WERI-Rb-1 (cell line): ENCODE measurements at regions not wholly inside any gene's neighbourhood (a gene's known extent, or its start where the extent isn't known, plus 50 kb on each side); places are given as distances from the start of the nearest gene placed in this dataset.

Experiments used
- DNase-seq: peaks from one replicate; pipeline ENCODE4 v3.0.0-alpha.2; 2020
- H3K27ac ChIP-seq: fragments of 250-450 bp; sonication (Bioruptor Pico); 2 replicates; pipeline ENCODE4 v1.5.1; 2020; ENCODE audit warnings: mild to moderate bottlenecking, moderate library complexity
- H3K27me3 ChIP-seq: fragments of 250-450 bp; sonication (Bioruptor Pico); 2 replicates; pipeline ENCODE4 v1.5.1; 2021; ENCODE audit warnings: mild to moderate bottlenecking, low read depth, moderate library complexity; ENCODE audit not compliant: insufficient read depth, severe bottlenecking
- H3K36me3 ChIP-seq: fragments of 250-450 bp; sonication (Bioruptor Pico); 2 replicates; pipeline ENCODE4 v1.5.1; 2020; ENCODE audit warnings: mild to moderate bottlenecking, moderate library complexity
- H3K4me3 ChIP-seq: 2 replicates; pipeline ENCODE4 v1.5.1; 2011; ENCODE audit warnings: low read depth, mild to moderate bottlenecking, control low read depth, low read length
- H3K9me3 ChIP-seq: fragments of 250-450 bp; sonication (Bioruptor Pico); 2 replicates; pipeline ENCODE4 v1.5.1; 2021; ENCODE audit warnings: mild to moderate bottlenecking, moderate library complexity; ENCODE audit not compliant: severe bottlenecking
- TF ChIP-seq, protein P1 (sequence below): IDR thresholded peaks from 2 replicates; pipeline ENCODE4 v1.5.1; 2011; ENCODE audit warnings: low read depth, mild to moderate bottlenecking, control low read depth, inconsistent platforms, low read length

DNA sequence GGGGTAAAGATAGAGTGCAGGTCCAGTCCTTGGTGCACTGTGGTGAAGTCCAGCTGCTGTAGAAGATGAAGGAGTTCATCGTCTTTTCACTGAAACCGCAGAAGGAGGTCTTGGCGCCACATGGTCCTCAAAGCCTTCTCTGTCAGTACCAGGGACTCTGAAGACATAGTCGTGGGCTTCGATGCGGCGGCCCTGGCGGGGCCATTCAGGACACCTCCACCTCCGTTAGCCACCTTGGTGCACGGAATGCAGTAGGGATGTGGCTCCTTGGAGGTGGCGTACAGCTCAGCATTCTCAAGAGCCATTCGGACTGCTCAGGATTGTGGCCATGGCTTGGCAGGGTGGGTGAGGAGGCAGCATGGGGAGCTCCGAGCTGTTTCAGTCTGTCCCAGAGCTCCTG is 418.8 kb downstream of the SUCLG1 start:
- Histone ChIP-seq H3K4me3 (no peak overlapping the region), H3K9me3 (no peaks in the 10 kb centered on the region), H3K27ac (no peak overlapping the region), H3K27me3 (no peaks in the 10 kb centered on the region), H3K36me3 (no peaks in the 10 kb centered on the region)
- no peak for DNase-seq
- TF ChIP-seq, protein P1, sequence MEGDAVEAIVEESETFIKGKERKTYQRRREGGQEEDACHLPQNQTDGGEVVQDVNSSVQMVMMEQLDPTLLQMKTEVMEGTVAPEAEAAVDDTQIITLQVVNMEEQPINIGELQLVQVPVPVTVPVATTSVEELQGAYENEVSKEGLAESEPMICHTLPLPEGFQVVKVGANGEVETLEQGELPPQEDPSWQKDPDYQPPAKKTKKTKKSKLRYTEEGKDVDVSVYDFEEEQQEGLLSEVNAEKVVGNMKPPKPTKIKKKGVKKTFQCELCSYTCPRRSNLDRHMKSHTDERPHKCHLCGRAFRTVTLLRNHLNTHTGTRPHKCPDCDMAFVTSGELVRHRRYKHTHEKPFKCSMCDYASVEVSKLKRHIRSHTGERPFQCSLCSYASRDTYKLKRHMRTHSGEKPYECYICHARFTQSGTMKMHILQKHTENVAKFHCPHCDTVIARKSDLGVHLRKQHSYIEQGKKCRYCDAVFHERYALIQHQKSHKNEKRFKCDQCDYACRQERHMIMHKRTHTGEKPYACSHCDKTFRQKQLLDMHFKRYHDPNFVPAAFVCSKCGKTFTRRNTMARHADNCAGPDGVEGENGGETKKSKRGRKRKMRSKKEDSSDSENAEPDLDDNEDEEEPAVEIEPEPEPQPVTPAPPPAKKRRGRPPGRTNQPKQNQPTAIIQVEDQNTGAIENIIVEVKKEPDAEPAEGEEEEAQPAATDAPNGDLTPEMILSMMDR = no peak

DNA sequence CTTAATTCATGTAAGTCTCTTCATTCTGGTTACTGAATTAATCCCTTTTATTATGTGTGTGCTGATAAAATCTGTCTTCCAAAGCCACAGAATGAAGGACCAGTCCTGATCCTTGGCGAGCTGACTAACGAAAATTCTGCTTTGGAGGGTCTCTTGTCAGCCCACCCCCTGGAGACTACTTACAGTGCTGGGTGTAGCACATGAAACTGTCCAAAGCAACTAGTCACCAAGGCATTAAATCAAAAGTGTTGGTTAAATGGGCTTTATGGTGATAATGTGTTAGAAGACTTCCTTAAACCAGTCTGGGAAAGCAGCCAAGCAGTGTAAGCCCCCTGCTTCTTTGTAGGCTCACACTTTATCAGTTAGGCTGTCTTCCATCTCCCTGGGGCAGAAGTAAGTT is 420.2 kb downstream of the SUCLG1 start:
- H3K36me3 ChIP-seq = no peaks in the 10 kb centered on the region
- H3K27ac ChIP-seq = no peak overlapping the region
- TF ChIP-seq, protein P1 = no peak
- no peak for DNase-seq
- H3K9me3 ChIP-seq = no peaks in the 10 kb centered on the region
- no peak overlapping the region for H3K4me3 ChIP-seq
- no peaks in the 10 kb centered on the region for H3K27me3 ChIP-seq

DNA sequence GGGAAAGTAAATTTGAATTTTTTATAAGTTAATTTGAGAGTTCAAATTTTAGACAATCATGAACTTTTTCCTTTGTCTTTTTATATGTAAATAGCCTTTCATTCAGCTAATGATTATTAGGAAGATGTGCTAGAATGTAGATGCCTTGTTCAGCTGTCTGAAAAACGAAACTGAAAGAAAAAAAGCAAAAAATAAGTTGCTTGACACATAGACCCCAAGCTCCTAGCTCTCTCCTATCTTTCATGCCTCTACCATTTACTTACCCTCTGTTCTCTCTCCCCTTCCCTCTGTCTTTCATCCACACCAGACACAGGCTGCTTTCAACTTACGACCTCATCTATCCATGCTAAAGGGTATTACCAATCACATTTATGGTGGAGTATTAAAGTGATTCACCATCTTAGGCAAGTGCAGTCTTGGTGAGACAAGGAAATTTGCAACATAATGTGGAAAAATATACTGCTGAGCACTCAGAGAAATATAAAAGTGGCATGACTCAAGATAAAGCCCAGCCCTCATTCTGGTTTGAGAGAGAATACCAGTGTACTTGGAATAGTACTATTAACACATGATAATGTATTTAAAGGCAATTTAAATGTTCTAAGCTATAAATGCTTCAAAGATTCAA is 425.6 kb downstream of the SUCLG1 start:
- H3K4me3 ChIP-seq = no peak overlapping the region
- H3K27ac ChIP-seq = no peak overlapping the region
- TF ChIP-seq, protein P1 = no peak
- no peak for DNase-seq
- H3K27me3 ChIP-seq = no peaks in the 10 kb centered on the region
- H3K9me3 ChIP-seq = no peaks in the 10 kb centered on the region
- H3K36me3 ChIP-seq = no peaks in the 10 kb centered on the region

DNA sequence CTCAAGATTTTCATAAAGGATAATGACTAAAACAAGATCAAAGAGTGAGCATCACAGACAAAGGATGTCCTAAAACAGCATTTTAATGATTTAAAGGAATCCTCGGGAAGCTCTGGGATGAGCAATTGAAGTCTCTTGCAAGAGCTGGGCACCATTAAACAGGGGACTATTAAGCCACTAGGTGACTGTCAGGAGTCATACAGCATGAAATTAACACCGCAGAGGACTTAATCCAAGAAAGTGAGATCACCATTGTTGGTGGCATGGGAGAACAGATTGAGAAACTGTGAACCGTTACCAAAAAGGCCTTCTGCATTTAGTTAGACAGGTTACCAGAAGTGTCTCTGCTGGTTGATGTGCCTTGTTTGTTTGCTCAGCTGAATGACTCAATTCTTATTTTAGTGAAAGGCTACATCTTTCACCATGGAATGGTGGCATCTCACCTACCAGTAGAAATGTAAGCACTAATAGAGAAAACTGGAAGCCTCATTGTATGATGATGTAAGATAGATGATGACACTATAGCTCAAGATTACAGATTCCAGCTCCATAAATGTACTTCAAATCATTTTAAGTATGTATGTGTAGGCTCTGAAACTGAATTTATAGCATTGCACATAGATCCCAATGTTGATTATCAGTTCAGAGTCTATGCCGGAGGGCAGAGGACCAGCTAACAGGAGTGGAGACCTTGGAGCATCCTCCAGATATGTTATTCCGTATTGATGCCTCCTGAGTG is 427.6 kb downstream of the SUCLG1 start:
- no peak for DNase-seq
- no peaks in the 10 kb centered on the region for H3K9me3 ChIP-seq
- no peaks in the 10 kb centered on the region for H3K27me3 ChIP-seq
- TF ChIP-seq, protein P1 = no peak
- no peak overlapping the region for H3K4me3 ChIP-seq
- H3K36me3 ChIP-seq = no peaks in the 10 kb centered on the region
- no peak overlapping the region for H3K27ac ChIP-seq

DNA sequence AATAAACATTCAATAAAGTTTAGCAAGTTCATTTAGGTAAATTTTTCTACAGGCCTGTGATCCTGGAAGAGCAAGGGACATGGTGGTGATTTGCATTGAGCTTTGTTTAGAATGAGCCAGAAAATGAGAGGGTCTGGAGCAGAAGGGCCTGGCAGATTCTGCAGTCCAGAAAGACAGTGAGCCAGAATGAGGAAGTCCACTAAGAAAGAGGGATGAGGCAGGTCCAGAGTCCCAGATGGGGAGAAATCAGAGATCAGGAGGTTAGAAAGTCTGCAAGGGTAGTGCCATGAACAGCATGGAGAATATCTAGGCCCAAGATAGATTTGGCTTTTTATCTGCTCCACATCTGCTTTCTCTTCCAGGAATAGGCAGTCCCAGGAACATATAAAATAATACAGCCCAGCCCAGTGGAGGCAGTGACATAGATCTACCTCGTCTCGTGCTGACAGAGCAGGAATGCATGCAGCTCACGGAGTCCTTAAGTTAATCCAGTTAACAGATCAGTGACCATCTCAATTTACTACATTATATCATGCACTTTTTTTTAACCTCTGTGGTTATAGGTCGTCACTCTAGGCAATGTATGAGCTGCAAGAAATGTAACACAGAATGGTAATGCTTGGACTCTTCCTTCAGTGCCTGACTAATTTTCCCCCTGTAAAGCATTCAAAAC is 429.0 kb downstream of the SUCLG1 start:
- Histone ChIP-seq H3K4me3 (no peak overlapping the region), H3K27me3 (no peaks in the 10 kb centered on the region), H3K36me3 (no peaks in the 10 kb centered on the region), H3K27ac (no peak overlapping the region), H3K9me3 (no peaks in the 10 kb centered on the region)
- TF ChIP-seq, protein P1 = no peak
- DNase-seq = peak; percentile 24
